NCI-H82 treated with DMSO at 0.1 percent for 48 hours (cell line): ENCODE measurements at regions not wholly inside any gene's neighbourhood (a gene's known extent, or its start where the extent isn't known, plus 50 kb on each side); places are given as distances from the start of the nearest gene placed in this dataset.
A peak's percentile ranks its signal among the peaks of the same experiment; 100 is the strongest.
"Not testable (repeated sequence)": the region's sequence is repeated elsewhere in the genome, so short reads cannot be mapped to it uniquely, and the experiment has no call there.

Experiments
- DNase-seq: peaks from one replicate; lab custom pipeline; 2025; ENCODE audit not compliant: unreplicated experiment; lab: John Stamatoyannopoulos, UW

DNA sequence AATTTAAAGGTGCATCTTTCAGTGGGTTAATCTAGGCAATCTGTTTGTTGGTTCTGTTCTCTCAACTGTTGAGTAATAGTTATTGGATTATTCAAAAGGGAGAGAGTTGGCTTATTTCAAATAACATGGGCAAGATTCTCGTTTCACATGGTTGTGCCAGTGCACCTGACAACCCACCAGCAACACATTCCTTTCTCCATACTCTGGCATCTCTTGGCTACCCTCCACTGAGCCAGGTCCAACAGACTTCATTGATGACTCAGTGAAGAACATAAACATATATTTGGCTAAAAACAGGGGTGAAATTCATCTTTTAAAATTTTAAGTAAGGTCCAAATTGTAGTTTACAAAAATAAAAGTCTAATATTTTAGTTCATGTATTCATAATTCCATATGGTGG, 967.2 kb downstream of the RPA4 start:
- DNase-seq, result no peak

DNA sequence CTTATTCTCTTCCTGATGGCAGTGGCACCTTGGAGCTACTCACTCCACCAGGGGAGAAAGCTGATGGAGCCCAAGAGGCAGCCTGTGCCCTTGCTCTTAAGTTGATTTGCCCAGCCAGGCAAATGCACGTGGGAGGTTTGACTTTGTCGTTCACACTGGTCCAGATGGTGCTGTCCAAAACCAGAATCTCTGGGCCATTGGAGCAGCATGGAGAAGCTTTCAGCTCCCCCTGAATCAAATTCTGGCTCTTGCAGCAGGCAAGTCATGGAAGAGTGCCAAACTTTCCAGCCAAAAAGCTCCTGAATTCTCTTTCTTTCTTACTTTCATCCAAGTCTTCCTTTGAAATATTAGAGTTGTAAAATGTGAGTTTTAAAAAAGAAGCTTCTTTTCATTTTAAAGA, 970.4 kb downstream of the RPA4 start:
- no peak for DNase-seq

DNA sequence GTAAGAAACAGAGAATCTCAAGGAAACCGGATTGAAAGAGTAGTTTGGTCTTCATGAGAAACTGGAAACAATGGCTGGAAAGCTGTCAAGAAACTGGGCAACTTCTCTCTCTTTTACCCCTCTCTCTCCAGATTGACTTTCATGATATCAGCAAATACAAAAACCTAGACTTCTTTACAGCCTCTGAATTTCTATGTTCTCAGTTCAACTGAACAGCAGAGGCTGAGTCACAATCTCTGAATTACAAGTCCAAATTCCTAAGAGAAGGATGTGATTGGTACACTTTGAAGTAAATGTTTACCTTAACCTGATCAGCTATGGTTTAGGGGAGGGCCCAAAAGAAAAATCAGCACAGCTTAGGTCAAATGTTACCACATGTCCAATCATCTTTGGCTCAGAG, 974.9 kb downstream of the RPA4 start:
- no peak for DNase-seq

DNA sequence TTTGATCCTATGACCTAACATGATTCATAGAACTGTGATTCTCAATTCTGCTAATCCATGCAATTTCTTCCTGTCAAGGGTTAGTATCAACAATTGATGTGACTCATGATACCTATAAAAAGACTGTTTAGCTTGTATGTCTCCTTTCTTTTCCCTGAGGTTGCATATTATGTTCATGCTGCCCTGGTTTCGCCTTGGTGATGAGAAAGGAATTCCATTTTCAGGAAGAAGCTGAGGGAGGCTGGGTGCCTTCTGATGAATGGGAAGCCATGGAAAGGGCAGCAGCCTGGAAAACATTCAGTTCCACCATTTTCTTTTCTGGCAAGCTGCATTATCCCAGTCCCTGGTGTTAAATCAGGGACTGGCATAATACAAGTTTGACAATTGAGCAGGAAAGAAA, 976.5 kb downstream of the RPA4 start:
- no peak for DNase-seq

DNA sequence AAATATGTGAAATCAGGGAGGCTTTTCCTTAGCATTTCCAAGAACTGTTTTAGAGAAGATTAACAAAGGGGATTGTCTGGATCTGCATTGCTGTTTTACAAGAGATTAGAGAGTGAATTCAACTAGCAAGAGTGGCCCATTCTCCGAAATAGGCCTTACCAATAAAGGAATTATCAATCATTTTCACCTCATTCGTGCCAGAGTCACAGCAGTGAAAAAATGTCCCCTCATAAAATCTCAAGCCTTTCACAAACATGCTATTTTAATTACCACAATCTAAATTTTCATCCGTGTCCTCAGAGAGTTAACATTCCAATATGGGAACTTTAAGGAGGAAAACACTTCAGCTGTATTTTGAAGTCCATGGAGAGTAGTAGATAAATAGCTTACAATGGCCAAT, 979.6 kb downstream of the RPA4 start:
- peak; percentile 10 for DNase-seq

DNA sequence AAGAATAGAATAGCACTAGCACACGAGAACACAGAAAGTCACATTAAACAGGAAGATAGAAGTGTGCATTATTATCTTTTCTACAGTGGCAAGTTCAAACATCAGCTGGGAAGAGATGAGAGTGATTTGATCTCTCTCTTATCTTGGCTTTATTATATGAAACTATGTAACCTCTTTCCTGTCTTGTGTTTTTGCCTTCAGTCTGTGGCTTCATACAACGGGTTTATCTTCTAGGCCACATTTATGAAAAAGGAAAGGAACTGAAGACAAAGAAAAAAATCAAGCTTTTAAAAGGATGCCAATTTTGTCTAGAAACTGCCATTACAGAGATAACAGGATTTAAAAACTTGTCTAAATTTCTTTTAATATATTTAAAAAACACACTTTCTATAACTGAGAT, 983.6 kb downstream of the RPA4 start:
- DNase-seq, result no peak

DNA sequence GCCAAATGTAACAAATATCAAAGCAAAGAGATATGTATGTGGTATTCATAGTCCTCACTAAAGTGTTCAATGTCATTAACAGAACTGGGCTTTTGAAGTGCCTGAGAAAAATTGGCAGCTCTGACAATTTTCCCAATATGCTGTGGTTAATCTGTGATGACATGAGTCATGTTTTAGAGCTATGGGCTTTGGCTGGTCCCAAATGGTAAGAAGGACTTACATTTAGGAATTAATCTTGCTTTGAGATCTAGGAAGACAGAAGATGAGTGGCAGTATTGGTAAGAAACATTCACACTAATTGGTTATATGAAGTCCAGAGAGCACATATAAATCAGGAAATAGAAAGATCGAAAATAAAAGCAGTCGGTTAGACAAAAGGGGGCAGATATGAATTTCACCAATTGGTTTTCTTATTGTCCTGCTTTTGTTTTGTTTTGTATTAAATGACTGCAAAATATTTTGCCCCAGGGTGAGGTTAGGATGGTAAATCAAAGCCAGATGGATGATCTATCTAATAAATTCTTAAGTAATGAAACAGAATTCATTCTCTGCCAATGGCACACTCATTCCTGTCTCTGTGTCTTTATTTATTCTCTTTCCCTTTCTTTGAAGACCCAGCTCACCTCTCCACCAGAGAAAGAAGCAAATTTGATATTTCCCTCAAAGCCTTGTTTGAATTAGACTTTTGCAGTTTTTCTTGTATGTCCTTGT, 993.1 kb downstream of the RPA4 start:
- DNase-seq, result no peak

DNA sequence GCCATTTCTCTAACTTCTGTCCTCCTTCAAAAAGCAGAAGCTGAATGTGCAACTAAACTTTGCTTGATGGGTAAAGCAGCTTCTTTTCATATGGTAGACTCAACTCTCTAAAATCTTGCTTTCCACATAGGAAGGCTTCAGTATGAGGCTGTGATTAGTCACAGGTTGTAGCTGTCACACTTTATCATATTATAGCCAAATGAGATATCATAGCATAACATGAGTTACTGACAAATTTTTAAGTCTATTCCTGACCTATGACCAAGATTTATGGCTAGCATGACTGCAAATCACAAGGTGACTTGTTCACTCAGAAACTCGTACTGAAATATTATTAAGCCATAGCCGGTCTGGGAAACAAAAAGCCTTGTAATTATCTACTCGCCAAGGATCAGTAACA, 998.6 kb downstream of the RPA4 start:
- no peak for DNase-seq

DNA sequence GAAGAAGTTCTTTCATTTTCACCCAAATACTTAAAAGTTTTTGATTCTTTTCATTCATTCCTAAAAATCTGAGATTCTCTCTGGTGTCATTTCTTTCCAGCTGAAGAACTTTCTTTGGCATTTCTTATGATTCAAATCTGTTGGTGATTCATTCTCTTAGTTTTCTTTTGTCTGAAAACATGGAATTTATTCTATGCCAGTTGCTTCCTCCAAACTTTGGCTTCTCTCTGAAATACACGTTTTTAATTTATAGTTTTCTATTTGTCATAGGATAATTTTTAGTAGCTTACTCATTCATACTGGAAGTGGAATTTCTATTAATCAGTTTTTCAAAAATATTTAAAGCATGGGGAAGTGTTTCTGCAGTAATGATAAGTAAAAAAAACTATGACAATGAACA, 1012.0 kb downstream of the RPA4 start:
- no peak for DNase-seq

DNA sequence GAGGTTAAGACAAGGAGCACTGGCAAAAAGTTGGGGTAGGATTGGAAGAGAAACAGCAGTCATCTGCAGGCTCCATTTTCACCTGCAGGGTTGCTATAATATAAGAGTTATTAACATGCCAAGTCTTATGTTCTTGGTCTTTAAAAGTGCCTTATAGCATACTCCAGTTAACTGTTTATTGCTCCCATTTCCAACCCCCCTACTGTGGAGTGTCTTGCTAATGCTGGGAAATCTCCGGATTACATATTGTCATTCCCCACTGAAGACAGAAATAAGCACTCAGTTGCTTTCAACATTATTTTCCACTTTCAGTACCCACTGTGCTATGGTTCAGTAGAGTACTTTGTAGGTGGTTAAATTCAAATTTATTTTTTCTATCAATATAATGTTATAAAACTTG, 1014.3 kb downstream of the RPA4 start:
- DNase-seq, result no peak

DNA sequence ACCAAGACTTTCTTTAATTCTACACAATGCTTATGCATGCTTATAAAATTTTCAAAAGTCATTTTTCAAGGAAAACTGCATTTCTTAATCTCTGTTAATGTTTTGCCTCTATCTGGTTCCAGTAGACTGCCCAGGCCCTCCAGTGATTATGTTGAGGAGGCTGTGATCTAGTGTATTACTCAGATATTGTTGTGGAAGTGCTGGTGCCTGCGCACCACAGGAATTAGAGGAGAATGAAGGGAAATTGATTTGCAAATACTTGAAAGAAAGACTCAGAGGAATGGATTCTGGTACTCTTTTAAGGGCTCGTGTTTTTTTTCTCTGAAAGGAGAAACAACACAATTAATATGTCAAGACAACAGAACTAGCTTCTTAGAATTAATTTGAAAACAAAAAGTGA, 1015.1 kb downstream of the RPA4 start:
- no peak for DNase-seq

DNA sequence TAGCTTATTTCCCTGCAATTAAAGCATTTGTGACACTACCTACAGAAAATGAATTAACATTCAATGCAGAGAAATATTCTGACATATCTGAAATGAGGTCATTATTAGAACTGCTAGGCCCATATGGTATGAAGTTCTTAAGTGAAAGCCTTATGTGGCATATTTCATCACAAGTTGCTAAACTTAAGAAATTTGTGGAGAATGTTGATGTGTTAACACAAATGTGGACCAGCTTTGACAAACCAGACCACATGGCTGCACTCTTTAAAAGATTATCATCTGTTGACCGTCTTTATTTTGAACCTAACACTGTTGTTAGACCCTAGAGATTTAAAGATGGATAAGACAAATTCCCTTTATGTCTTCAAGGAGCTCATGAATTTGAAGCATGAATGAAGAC, 1024.1 kb downstream of the RPA4 start:
- no peak for DNase-seq

DNA sequence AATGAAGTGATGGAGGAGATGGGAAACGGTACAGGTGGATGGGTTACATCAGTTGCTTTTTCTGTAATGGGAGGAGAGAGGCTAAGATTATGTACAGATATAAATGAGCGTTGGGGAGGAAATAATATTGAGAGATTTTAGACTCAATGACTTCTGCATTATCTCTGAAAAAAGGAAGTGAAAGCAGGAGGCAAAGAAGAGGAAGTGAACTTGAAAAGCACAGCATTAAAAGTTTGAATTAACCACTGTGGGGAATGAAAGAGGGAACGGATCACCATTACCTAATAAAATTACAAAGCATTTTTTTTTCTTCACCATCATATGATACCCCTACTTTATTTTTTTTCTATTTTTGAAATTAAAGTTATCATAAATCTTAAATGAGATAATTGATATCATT, 1025.5 kb downstream of the RPA4 start:
- DNase-seq, result no peak

DNA sequence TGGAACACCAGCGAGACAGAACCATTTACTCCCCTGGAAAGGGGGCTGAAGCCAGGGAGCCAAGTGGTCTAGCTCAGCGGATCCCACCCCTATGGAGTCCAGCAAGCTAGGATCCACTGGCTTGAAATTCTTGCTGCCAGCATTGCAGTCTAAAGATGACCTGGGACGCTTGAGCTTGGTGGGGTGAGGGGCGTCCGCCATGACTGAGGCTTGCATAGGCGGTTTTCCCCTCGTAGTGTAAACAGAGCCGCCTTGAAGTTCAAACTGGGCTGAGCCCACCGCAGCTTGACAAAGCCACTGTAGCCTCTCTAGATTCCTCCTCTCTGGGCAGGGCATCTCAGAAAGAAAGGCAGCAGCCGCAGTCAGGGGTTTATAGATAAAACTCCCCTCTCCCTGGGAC, 1031.7 kb downstream of the RPA4 start:
- DNase-seq, result not testable (repeated sequence)

DNA sequence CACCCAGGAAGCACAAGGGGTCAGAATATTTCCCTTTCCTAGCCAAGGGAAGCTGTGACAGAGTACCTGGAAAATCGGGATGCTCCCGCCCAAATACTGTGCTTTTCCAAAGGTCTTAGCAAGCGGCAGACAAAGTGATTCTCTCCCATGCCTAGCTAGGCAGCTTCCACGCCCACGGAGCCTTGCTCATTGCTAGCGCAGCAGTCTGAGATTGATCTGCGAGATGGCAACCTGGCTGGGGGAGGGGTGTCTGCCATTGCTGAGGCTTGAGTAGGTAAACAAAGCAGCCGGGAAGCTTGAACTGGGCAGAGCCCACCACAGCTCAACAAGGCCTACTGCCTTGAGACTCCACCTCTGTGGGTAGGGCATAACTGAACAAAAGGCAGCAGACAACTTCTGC, 1037.5 kb downstream of the RPA4 start:
- DNase-seq, result not testable (repeated sequence)

DNA sequence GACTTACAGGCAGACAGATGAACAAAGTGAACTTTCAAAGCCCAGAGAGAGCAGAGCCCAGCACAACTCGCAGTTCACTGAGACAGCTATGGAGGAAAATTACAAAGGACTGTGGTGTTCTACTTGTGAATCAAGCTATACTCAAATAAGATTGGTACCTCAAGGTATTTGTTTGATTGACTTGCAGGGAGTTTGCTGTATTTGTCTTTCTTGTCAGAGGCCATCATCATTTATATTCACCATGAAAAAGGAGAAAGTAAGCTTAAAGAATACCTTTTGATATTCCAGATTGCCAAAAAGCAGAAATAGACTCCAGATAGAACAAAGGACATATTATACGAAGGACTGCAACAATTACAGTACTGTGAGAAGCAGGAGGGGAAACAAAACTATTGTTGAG, 1047.9 kb downstream of the RPA4 start:
- DNase-seq, result no peak

DNA sequence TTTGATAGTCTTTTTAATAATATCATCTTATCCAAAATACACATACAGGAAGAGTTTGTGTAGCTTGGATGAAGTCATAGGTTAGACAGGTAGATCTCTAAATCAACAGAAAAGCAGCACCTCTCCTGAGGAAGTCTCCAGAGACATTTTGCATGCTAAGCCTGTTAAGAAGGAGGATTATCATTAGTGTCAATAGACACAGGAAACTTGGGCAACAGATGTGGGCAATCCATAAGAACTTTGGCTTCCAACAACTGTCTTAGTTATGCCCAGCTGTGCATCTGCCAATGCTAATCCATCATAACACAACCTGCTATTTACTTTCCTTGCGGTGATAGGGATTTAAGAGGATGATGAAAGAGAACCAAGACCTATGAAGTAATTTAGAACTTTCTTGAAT, 1052.6 kb downstream of the RPA4 start:
- peak; percentile 87 for DNase-seq

DNA sequence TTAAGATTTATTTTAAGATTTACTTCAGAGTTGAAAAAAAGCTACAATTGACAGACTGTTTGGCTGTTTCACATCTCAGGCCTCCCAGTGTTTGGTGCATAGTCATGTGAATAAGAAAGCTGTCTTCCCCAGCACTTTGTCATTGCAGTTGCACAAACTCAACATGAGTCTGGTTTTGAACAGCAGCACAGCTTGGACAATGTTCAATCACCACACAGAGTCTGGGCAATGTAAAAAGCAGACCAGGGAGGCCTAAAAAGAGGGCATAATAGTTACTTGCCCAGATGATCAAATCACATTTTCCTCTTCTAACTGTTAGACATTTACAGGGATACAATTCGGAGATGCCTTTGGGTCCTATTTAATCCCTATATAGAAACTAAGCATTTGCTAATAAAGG, 1055.0 kb downstream of the RPA4 start:
- DNase-seq, result no peak

DNA sequence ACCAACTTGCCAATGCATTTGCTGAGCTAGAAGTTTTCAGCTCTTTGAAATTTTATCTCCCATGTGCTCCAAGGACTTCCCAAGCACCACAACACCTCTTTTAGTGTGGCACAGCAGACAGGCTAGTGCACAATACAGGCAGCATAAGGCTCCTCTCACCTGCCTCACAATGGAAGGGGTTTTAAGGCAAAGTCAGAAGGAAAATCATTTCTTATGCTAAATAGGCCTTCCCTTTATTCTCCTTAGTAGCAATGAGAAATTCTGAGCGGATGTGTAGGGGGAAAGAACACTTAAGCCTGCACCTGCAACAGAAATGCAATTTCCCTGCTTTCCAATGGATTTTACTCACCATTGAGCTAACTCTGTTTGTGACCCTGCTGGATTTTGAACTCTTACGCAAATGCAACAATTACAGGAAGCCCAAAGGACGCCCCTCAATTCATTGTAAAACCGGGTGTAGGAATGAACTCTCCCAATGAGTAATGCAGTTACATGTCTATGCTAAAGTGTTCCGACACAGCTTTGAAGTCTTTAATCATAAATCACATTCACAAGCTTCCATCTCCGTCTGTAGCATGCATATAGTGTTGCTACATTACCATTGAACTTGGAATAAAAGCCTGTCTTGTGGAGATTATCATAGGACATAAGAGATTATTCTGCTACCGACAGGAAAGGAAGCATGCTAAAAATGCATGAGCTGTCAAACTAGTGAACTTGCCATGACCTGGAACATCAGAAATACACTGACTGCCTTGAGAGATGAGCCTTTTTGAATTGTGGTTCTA, 1084.9 kb downstream of the RPA4 start:
- no peak for DNase-seq

DNA sequence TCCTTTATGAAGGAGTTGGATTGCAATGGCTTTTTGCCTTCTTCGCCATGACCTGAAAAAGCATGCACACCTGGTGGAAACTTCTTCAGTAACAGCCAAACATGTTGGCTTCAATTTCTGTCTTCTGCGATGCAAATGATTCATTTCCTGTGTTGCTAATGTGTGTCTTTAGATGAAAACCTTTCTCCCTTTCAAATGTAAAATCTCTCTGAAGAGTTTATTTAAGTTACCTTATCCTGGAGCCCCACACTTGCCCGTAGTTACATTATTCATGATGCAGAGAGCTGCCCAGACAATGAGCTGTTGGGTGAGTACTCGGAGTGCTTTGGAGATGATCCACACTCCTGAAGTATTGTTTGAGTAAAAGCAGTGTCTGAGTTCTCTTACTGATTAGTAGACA, 1100.9 kb downstream of the RPA4 start:
- no peak for DNase-seq

DNA sequence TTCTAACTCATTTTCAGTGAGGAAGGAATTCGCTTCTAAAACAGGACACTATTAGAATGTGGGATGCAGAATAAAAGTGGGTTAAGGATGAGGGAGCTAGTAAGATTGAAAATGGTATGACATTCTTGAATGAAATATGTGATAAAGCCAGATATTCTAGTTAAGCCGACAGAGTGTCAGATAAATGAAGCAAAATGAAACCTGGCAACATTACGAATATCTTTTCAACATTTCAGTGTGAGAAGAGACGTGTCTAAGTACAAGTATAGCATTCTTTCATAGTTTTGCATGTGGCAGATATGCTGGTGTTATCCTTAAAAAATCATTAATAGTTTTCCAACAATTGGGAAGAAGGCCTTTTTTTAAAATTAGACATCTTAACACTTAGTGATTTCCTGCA, 1101.4 kb downstream of the RPA4 start:
- no peak for DNase-seq

DNA sequence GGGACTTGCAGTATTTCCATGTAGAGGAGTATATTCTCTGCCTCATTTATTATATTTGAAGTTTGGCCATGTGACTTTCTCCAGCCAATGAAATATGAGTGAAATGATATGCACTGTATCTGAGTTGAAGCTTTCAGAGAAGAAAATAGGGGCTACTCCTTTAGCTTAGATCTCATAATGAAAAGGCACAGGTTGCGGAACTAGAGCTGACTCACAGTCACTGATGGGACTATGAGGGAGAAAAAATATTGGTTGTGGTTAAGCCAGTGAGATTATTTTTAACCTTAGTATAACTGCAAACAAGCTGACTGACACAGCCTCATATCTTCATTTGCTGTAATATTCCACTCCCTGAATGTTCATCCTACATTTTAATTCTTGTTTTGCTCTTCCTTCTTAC, 1104.3 kb downstream of the RPA4 start:
- DNase-seq, result no peak

DNA sequence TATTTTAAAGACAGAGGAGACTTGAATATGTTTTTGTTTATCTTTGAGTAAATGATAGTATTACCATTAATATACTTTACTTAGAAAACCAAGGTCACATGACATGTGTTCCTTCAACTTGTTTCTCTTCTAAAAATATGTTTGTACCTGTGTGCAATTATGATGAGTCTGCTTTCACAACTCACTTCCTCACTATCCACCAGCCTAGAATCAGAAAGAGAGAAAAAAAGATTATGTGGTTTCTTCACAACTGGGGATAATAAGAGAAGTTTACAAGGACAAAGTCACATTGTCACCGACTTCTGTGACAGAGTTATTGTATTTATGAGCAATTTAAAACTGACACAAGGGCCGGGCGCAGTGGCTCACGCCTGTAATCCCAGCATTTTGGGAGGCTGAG, 1112.1 kb downstream of the RPA4 start:
- DNase-seq, result no peak
